H9 (cell line): ENCODE measurements at regions not wholly inside any gene's neighbourhood (a gene's known extent, or its start where the extent isn't known, plus 50 kb on each side); places are given as distances from the start of the nearest gene placed in this dataset.

Source experiments
- DNase-seq: peaks from one replicate; pipeline ENCODE4 v3.0.0-alpha.2; 2017
- H2AFZ ChIP-seq: one replicate; pipeline ENCODE4 v1.6.1; 2013; ENCODE audit warnings: mild to moderate bottlenecking, low read length, control low read depth, moderate library complexity
- H2AK5ac ChIP-seq: 2 replicates; pipeline ENCODE4 v1.6.1; 2013; ENCODE audit warnings: low read length, control low read depth, mixed read lengths; ENCODE audit not compliant: insufficient read length
- H2BK120ac ChIP-seq: one replicate; pipeline ENCODE4 v1.6.1; 2013; ENCODE audit warnings: low read depth, mild to moderate bottlenecking, low read length, control low read depth, inconsistent platforms; ENCODE audit not compliant: poor library complexity, severe bottlenecking
- H2BK12ac ChIP-seq: 2 replicates; pipeline ENCODE4 v1.6.1; 2013; ENCODE audit warnings: low read length, control low read depth, mixed read lengths, low read depth; ENCODE audit not compliant: insufficient read length
- H2BK15ac ChIP-seq: 2 replicates; pipeline ENCODE4 v1.6.1; 2013; ENCODE audit warnings: low read depth, low read length, control low read depth
- H2BK20ac ChIP-seq: one replicate; pipeline ENCODE4 v1.6.1; 2013; ENCODE audit warnings: low read depth, mild to moderate bottlenecking, low read length, control low read depth, inconsistent platforms; ENCODE audit not compliant: poor library complexity, severe bottlenecking
- H2BK5ac ChIP-seq: 2 replicates; pipeline ENCODE4 v1.6.1; 2013; ENCODE audit warnings: low read length, control low read depth, mixed read lengths; ENCODE audit not compliant: insufficient read length
- H3K14ac ChIP-seq: 2 replicates; pipeline ENCODE4 v1.6.1; 2013; ENCODE audit warnings: low read length, control low read depth; ENCODE audit not compliant: insufficient read depth
- H3K18ac ChIP-seq: 2 replicates; pipeline ENCODE4 v1.6.1; 2013; ENCODE audit warnings: low read depth, mild to moderate bottlenecking, mixed read lengths, low read length, control low read depth; ENCODE audit not compliant: insufficient read length
- H3K23ac ChIP-seq: 2 replicates; pipeline ENCODE4 v1.6.1; 2013; ENCODE audit warnings: low read length, control low read depth, mixed read lengths, low read depth; ENCODE audit not compliant: insufficient read length
- H3K23me2 ChIP-seq: 2 replicates; pipeline ENCODE4 v1.6.1; 2013; ENCODE audit warnings: low read depth, mild to moderate bottlenecking, mixed read lengths, low read length, control low read depth; ENCODE audit not compliant: insufficient read length, poor library complexity, severe bottlenecking
- H3K27ac ChIP-seq: 2 replicates; pipeline ENCODE4 v1.5.1; 2013; ENCODE audit warnings: low read length, control low read depth, mixed read lengths, low read depth; ENCODE audit not compliant: insufficient read length
- H3K27me3 ChIP-seq: 2 replicates; pipeline ENCODE4 v1.6.1; 2013; ENCODE audit warnings: low read length, control low read depth, inconsistent platforms; ENCODE audit not compliant: insufficient read depth
- H3K4ac ChIP-seq: 2 replicates; pipeline ENCODE4 v1.6.1; 2013; ENCODE audit warnings: low read depth, mild to moderate bottlenecking, control low read depth, inconsistent platforms, low read length, moderate library complexity
- H3K4me1 ChIP-seq: 2 replicates; pipeline ENCODE4 v1.6.1; 2013; ENCODE audit warnings: low read length, control low read depth, inconsistent platforms; ENCODE audit not compliant: insufficient read depth
- H3K4me2 ChIP-seq: 2 replicates; pipeline ENCODE4 v1.6.1; 2013; ENCODE audit warnings: low read length, control low read depth, mixed read lengths; ENCODE audit not compliant: insufficient read length, insufficient read depth
- H3K56ac ChIP-seq: 2 replicates; pipeline ENCODE4 v1.6.1; 2013; ENCODE audit warnings: low read depth, mild to moderate bottlenecking, mixed read lengths, low read length, control low read depth; ENCODE audit not compliant: insufficient read length
- H3K79me1 ChIP-seq: 2 replicates; pipeline ENCODE4 v1.6.1; 2013; ENCODE audit warnings: low read depth, mild to moderate bottlenecking, moderate library complexity, low read length, control low read depth, inconsistent platforms; ENCODE audit not compliant: insufficient read depth, poor library complexity, severe bottlenecking
- H3K79me2 ChIP-seq: 2 replicates; pipeline ENCODE4 v1.6.1; 2013; ENCODE audit warnings: low read length, control low read depth, inconsistent platforms; ENCODE audit not compliant: insufficient read depth
- H3K9ac ChIP-seq: 2 replicates; pipeline ENCODE4 v1.6.1; 2013; ENCODE audit warnings: low read length, control low read depth, mixed read lengths; ENCODE audit not compliant: insufficient read length; ENCODE audit errors: extremely low read depth
- H3K9me3 ChIP-seq: one replicate; pipeline ENCODE4 v1.6.1; 2013; ENCODE audit warnings: low read depth, low read length, inconsistent platforms; ENCODE audit not compliant: control insufficient read depth
- H3T11ph ChIP-seq: one replicate; pipeline ENCODE4 v1.6.1; 2013; ENCODE audit warnings: mild to moderate bottlenecking, low read length, control low read depth, inconsistent platforms
- H4K20me1 ChIP-seq: one replicate; pipeline ENCODE4 v1.6.1; 2013; ENCODE audit not compliant: control insufficient read depth, insufficient read length, insufficient read depth
- H4K5ac ChIP-seq: 2 replicates; pipeline ENCODE4 v1.6.1; 2013; ENCODE audit warnings: low read depth, mild to moderate bottlenecking, mixed read lengths, low read length, control low read depth; ENCODE audit not compliant: insufficient read length
- H4K8ac ChIP-seq: replicated peaks from 2 replicates; pipeline ENCODE4 v1.6.1; 2013; ENCODE audit warnings: low read length, control low read depth, mixed read lengths, low read depth; ENCODE audit not compliant: insufficient read length
- H4K91ac ChIP-seq: 2 replicates; pipeline ENCODE4 v1.6.1; 2013; ENCODE audit warnings: low read depth, mild to moderate bottlenecking, moderate library complexity, mixed read lengths, low read length, control low read depth; ENCODE audit not compliant: insufficient read length
- H3K27ac Mint-ChIP-seq, 3 experiments: 2 replicates in 2 of 3; 3 replicates in 1 of 3; pipeline ENCODE4 v1.8.0; 2020 to 2021; ENCODE audit warnings: mixed read lengths in 3 of 3, mild to moderate bottlenecking in 1 of 3, moderate library complexity in 1 of 3
- H3K27me3 Mint-ChIP-seq: 2 replicates; pipeline ENCODE4 v1.8.0; 2021; ENCODE audit warnings: low read depth, mild to moderate bottlenecking, moderate library complexity, mixed read lengths
- H3K36me3 Mint-ChIP-seq, 3 experiments: 2 replicates in 2 of 3; 3 replicates in 1 of 3; pipeline ENCODE4 v1.8.0; 2020 to 2021; ENCODE audit warnings: low read depth in 3 of 3, mixed read lengths in 3 of 3; ENCODE audit not compliant: insufficient read depth in 1 of 3
- H3K4me1 Mint-ChIP-seq, 2 experiments: 2 replicates each; pipeline ENCODE4 v1.8.0; 2020; ENCODE audit warnings: mixed read lengths in 2 of 2
- H3K4me3 Mint-ChIP-seq, 2 experiments: 2 replicates in 1 of 2; 3 replicates in 1 of 2; pipeline ENCODE4 v1.8.0; 2020 to 2021; ENCODE audit warnings: mild to moderate bottlenecking in 2 of 2, mixed read lengths in 2 of 2, moderate library complexity in 1 of 2
- H3K9me3 Mint-ChIP-seq, 2 experiments: 2 replicates in 1 of 2; 3 replicates in 1 of 2; pipeline ENCODE4 v1.8.0; 2020; ENCODE audit warnings: mild to moderate bottlenecking in 2 of 2, mixed read lengths in 2 of 2, moderate library complexity in 1 of 2
- WGBS: extraction: QIAGEN DNeasy Blood & Tissue Kit; methylation state at CpG from one replicate; pipeline ENCODE4 v1.1.7; 2013; ENCODE audit warnings: missing lambda C conversion rate, low lambda C conversion rate, mixed read lengths; ENCODE audit not compliant: insufficient read length; ENCODE audit errors: extremely low coverage; 5-methylcytosine and 5-hydroxymethylcytosine counted together
- TF ChIP-seq, protein P1 (sequence below): fragments of 200-600 bp; sonication (generic); conservative IDR thresholded peaks from 3 replicates; pipeline ENCODE4 v1.8.0; 2021; ENCODE audit warnings: antibody characterized with exemption, mild to moderate bottlenecking

DNA sequence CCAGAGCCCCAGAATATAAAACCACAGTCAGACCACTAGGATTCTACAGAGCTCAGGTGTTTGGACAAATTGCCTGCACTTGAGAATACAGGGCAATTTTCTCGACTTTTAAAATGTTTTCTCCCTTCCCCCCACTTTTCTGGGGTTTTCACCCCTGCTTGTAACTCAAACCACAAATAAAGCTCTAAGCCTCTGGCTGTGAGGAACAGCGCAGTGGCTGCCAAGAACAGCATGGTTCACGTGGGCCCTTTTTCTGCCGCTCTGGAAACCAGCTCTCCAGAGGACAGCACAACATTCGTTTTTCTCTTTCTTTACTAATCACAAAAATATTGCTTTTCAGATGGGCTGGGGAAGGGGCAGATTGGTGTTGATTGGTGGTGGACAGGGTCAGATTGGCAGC, 102.2 kb upstream of the JUN start:
- H4K8ac ChIP-seq, result no peak overlapping the region
- Mint-ChIP-seq H3K9me3 (no peaks in the 10 kb centered on the region), H3K4me3 (no peak overlapping the region), H3K36me3 (no peaks in the 10 kb centered on the region; a peak in 1 of 7 replicates), H3K27ac (no peak overlapping the region; a peak in 1 of 7 replicates), H3K27me3 (peaks cover 13% of the 10 kb centered on the region), H3K4me1 (peaks cover 5 to 9% of the 10 kb centered on the region in 2 experiments)
- H3K79me1 ChIP-seq, result no peaks in the 10 kb centered on the region
- H3K9ac ChIP-seq, result no peak overlapping the region
- no peak overlapping the region for H3T11ph ChIP-seq
- H2AFZ ChIP-seq, result no peak overlapping the region
- H4K5ac ChIP-seq, result no peak overlapping the region
- no peak overlapping the region for H2BK5ac ChIP-seq
- H3K9me3 ChIP-seq, result no peaks in the 10 kb centered on the region
- H3K79me2 ChIP-seq, result no peaks in the 10 kb centered on the region
- no peak overlapping the region for H3K23ac ChIP-seq
- peaks cover 2% of the 10 kb centered on the region; the same call in 1 of the 2 replicates for H3K4me1 ChIP-seq
- no peak overlapping the region for H4K91ac ChIP-seq
- no peak overlapping the region for H3K18ac ChIP-seq
- H3K23me2 ChIP-seq, result no peaks in the 10 kb centered on the region
- H3K27me3 ChIP-seq, result no peaks in the 10 kb centered on the region
- no peak overlapping the region for H3K14ac ChIP-seq
- H2BK20ac ChIP-seq, result no peak overlapping the region
- no peak overlapping the region for H3K4me2 ChIP-seq
- no peak overlapping the region for H3K27ac ChIP-seq
- H2BK120ac ChIP-seq, result no peak overlapping the region
- H3K56ac ChIP-seq, result no peak overlapping the region
- no peaks in the 10 kb centered on the region for H4K20me1 ChIP-seq
- H2BK15ac ChIP-seq, result no peak overlapping the region
- no peak for DNase-seq
- TF ChIP-seq, protein P1, sequence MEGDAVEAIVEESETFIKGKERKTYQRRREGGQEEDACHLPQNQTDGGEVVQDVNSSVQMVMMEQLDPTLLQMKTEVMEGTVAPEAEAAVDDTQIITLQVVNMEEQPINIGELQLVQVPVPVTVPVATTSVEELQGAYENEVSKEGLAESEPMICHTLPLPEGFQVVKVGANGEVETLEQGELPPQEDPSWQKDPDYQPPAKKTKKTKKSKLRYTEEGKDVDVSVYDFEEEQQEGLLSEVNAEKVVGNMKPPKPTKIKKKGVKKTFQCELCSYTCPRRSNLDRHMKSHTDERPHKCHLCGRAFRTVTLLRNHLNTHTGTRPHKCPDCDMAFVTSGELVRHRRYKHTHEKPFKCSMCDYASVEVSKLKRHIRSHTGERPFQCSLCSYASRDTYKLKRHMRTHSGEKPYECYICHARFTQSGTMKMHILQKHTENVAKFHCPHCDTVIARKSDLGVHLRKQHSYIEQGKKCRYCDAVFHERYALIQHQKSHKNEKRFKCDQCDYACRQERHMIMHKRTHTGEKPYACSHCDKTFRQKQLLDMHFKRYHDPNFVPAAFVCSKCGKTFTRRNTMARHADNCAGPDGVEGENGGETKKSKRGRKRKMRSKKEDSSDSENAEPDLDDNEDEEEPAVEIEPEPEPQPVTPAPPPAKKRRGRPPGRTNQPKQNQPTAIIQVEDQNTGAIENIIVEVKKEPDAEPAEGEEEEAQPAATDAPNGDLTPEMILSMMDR, result no peak
- WGBS, result no CpG with 5 or more reads among the region's 5 CpGs
- H2BK12ac ChIP-seq, result no peak overlapping the region
- no peak overlapping the region for H2AK5ac ChIP-seq
- no peak overlapping the region for H3K4ac ChIP-seq
